ENCODE measurements at regions not wholly inside any gene's neighbourhood (a gene's known extent, or its start where the extent isn't known, plus 50 kb on each side); places are given as distances from the start of the nearest gene placed in this dataset.

GRCh38 chr5:159827861-159828260 lies 88.4 kb upstream of the ADRA1B start:
- DNase-seq: no peak
- H3K4me3 ChIP-seq (replicated peaks in 1 of 3): no peak overlapping the region
- H3K27me3 ChIP-seq: no peaks in the 10 kb centered on the region
- 83 to 95% methylated on average over 4 of the region's 4 CpGs for WGBS, 2 donors
- H3K4me1 ChIP-seq: peaks cover 22 to 27% of the 10 kb centered on the region in 2 donors
- no peaks in the 10 kb centered on the region for H3K36me3 ChIP-seq
- TF ChIP-seq POLR2A (IDR thresholded peaks at IDR 0.05): no peak
- no peak for TF ChIP-seq CTCF (IDR thresholded peaks at IDR 0.05)
- no peaks in the 10 kb centered on the region for H3K9me3 ChIP-seq
- intact Hi-C loops (cut with DNase I): no loop called here
- no peak overlapping the region for H3K27ac ChIP-seq

GRCh38 chr5:159832073-159832472 lies 84.2 kb upstream of the ADRA1B start:
- DNase-seq: no peak
- H3K36me3 ChIP-seq: no peaks in the 10 kb centered on the region
- no peak overlapping the region for H3K27ac ChIP-seq
- no peaks in the 10 kb centered on the region for H3K9me3 ChIP-seq
- peaks cover 3 to 4% of the 10 kb centered on the region in 2 donors for H3K4me1 ChIP-seq
- TF ChIP-seq CTCF (IDR thresholded peaks at IDR 0.05) (no peak), POLR2A (IDR thresholded peaks at IDR 0.05) (no peak)
- H3K27me3 ChIP-seq: no peaks in the 10 kb centered on the region
- no peak overlapping the region for H3K4me3 ChIP-seq (replicated peaks in 1 of 3)
- WGBS, 2 donors: 66 to 73% methylated on average over 2 of the region's 2 CpGs
- intact Hi-C loops (cut with DNase I): no loop called here

GRCh38 chr5:159833088-159833487 lies 83.2 kb upstream of the ADRA1B start:
- intact Hi-C loops (cut with DNase I): no loop called here
- Histone ChIP-seq H3K36me3 (no peaks in the 10 kb centered on the region), H3K9me3 (no peaks in the 10 kb centered on the region), H3K27me3 (no peaks in the 10 kb centered on the region), H3K4me3 (replicated peaks in 1 of 3) (no peak overlapping the region), H3K27ac (no peak overlapping the region), H3K4me1 (no peaks in the 10 kb centered on the region)
- no peak for DNase-seq
- TF ChIP-seq POLR2A (IDR thresholded peaks at IDR 0.05) (no peak), CTCF (IDR thresholded peaks at IDR 0.05) (no peak)
- WGBS, 2 donors: 69 to 74% methylated on average over 2 of the region's 2 CpGs

- Histone ChIP-seq H3K27ac (no peak overlapping the region), H3K4me1 (no peaks in the 10 kb centered on the region), H3K36me3 (no peaks in the 10 kb centered on the region), H3K4me3 (replicated peaks in 1 of 3) (no peak overlapping the region), H3K9me3 (no peaks in the 10 kb centered on the region), H3K27me3 (no peaks in the 10 kb centered on the region)
- intact Hi-C loops (cut with DNase I): no loop called here
- TF ChIP-seq CTCF (IDR thresholded peaks at IDR 0.05) (no peak), POLR2A (IDR thresholded peaks at IDR 0.05) (no peak)
- DNase-seq: no peak
- 73 to 78% methylated on average over 6 of the region's 6 CpGs for WGBS, 2 donors
These were observed 82.4 kb upstream of the ADRA1B start for GRCh38 chr5:159833846-159834245.

- Histone ChIP-seq H3K9me3 (no peaks in the 10 kb centered on the region), H3K36me3 (no peaks in the 10 kb centered on the region), H3K27ac (no peak overlapping the region), H3K4me1 (no peaks in the 10 kb centered on the region), H3K27me3 (no peaks in the 10 kb centered on the region), H3K4me3 (replicated peaks in 1 of 3) (no peak overlapping the region)
- TF ChIP-seq CTCF (IDR thresholded peaks at IDR 0.05): no peak
- TF ChIP-seq POLR2A (IDR thresholded peaks at IDR 0.05): no peak
- DNase-seq: no peak
- intact Hi-C loops (cut with DNase I): no loop called here
These were observed 80.7 kb upstream of the ADRA1B start for GRCh38 chr5:159835548-159835947.
